ENCODE measurements at regions not wholly inside any gene's neighbourhood (a gene's known extent, or its start where the extent isn't known, plus 50 kb on each side); places are given as distances from the start of the nearest gene placed in this dataset.

- Histone ChIP-seq H2AFZ (ENCODE audit: low read length) (no peak overlapping the region), H3K79me2 (ENCODE audit: low read length) (no peaks in the 10 kb centered on the region), H3F3A (ENCODE audit: insufficient read depth, low read length) (no peaks in the 10 kb centered on the region), H3K4me1 (ENCODE audit: low read length) (no peaks in the 10 kb centered on the region), H3K9me2 (replicated peaks; ENCODE audit: insufficient read depth, low read length) (no peaks in the 10 kb centered on the region), H4K20me1 (ENCODE audit: insufficient read depth, low read length) (no peaks in the 10 kb centered on the region), H3K9ac (ENCODE audit: low read length) (no peak overlapping the region), H3K27me3 (replicated peaks; ENCODE audit: insufficient read depth, low read length) (no peaks in the 10 kb centered on the region), H3K9me3 (replicated peaks; ENCODE audit: insufficient read depth, low read length) (no peaks in the 10 kb centered on the region), H3K4me2 (ENCODE audit: low read depth, low read length) (no peak overlapping the region), H3K27ac (ENCODE audit: low read length) (no peak overlapping the region), H3K4me3 (ENCODE audit: low read length) (no peak overlapping the region), H3K36me3 (replicated peaks; ENCODE audit: insufficient read depth, low read length) (no peaks in the 10 kb centered on the region; the same call in 1 of the 2 replicates)
- no peak for DNase-seq
- TF ChIP-seq EZH2 (optimal IDR thresholded peaks at IDR 0.05; ENCODE audit: low read depth, low read length) (no peak), EZH2phosphoT487 (IDR thresholded peaks at IDR 0.05; ENCODE audit: low read length) (no peak)
- TF ChIP-seq, protein P1, sequence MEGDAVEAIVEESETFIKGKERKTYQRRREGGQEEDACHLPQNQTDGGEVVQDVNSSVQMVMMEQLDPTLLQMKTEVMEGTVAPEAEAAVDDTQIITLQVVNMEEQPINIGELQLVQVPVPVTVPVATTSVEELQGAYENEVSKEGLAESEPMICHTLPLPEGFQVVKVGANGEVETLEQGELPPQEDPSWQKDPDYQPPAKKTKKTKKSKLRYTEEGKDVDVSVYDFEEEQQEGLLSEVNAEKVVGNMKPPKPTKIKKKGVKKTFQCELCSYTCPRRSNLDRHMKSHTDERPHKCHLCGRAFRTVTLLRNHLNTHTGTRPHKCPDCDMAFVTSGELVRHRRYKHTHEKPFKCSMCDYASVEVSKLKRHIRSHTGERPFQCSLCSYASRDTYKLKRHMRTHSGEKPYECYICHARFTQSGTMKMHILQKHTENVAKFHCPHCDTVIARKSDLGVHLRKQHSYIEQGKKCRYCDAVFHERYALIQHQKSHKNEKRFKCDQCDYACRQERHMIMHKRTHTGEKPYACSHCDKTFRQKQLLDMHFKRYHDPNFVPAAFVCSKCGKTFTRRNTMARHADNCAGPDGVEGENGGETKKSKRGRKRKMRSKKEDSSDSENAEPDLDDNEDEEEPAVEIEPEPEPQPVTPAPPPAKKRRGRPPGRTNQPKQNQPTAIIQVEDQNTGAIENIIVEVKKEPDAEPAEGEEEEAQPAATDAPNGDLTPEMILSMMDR (IDR thresholded peaks at IDR 0.05; ENCODE audit: low read length) = no peak
Observed at GRCh38 chr9:79302569-79302968, 269.2 kb upstream of the TLE4 start.

DNA sequence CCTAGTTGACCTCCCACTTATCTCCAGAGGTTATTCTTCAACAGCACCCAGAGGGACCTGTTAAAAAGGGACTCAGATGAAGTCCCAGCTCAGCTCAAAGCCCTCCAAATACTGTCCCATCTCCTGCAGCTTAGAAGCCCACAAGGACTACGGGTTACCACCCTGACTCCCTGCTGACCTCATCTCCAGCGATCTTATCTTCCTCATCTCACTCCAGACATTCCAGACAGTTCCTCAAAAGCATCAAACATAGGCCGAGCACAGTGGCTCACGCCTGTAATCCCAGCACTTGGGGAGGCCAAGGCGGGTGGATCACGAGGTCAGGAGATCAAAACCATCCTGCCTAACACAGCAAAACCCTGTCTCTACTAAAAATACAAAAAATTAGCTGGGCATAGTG lies 263.8 kb upstream of the TLE4 start:
- DNase-seq = no peak
- Histone ChIP-seq H3K9me2 (replicated peaks; ENCODE audit: insufficient read depth, low read length) (no peaks in the 10 kb centered on the region), H3K27ac (ENCODE audit: low read length) (no peak overlapping the region), H2AFZ (ENCODE audit: low read length) (no peak overlapping the region), H3K4me1 (ENCODE audit: low read length) (no peaks in the 10 kb centered on the region), H3K79me2 (ENCODE audit: low read length) (no peaks in the 10 kb centered on the region), H3K36me3 (replicated peaks; ENCODE audit: insufficient read depth, low read length) (no peaks in the 10 kb centered on the region; the same call in 1 of the 2 replicates), H3F3A (ENCODE audit: insufficient read depth, low read length) (no peaks in the 10 kb centered on the region), H4K20me1 (ENCODE audit: insufficient read depth, low read length) (no peaks in the 10 kb centered on the region), H3K4me2 (ENCODE audit: low read depth, low read length) (no peak overlapping the region), H3K9ac (ENCODE audit: low read length) (no peak overlapping the region), H3K27me3 (replicated peaks; ENCODE audit: insufficient read depth, low read length) (no peaks in the 10 kb centered on the region), H3K4me3 (ENCODE audit: low read length) (no peak overlapping the region), H3K9me3 (replicated peaks; ENCODE audit: insufficient read depth, low read length) (no peaks in the 10 kb centered on the region)
- TF ChIP-seq, protein P1 (IDR thresholded peaks at IDR 0.05; ENCODE audit: low read length) = no peak
- TF ChIP-seq EZH2phosphoT487 (IDR thresholded peaks at IDR 0.05; ENCODE audit: low read length) = no peak
- no peak for TF ChIP-seq EZH2 (optimal IDR thresholded peaks at IDR 0.05; ENCODE audit: low read depth, low read length)

- no peaks in the 10 kb centered on the region for H3K36me3 ChIP-seq (replicated peaks; ENCODE audit: insufficient read depth, low read length)
Observed at GRCh38 chr9:79312686-79313421, 258.9 kb upstream of the TLE4 start.

More at GRCh38 chr9:79312686-79313421, 258.9 kb upstream of the TLE4 start:
- Histone ChIP-seq H3K9me3 (replicated peaks; ENCODE audit: insufficient read depth, low read length) (no peaks in the 10 kb centered on the region), H3K4me1 (ENCODE audit: low read length) (no peaks in the 10 kb centered on the region), H3K9me2 (replicated peaks; ENCODE audit: insufficient read depth, low read length) (no peaks in the 10 kb centered on the region), H3F3A (ENCODE audit: insufficient read depth, low read length) (no peaks in the 10 kb centered on the region), H3K27ac (ENCODE audit: low read length) (no peak overlapping the region), H3K4me3 (ENCODE audit: low read length) (no peak overlapping the region), H3K27me3 (replicated peaks; ENCODE audit: insufficient read depth, low read length) (no peaks in the 10 kb centered on the region), H2AFZ (ENCODE audit: low read length) (no peak overlapping the region), H4K20me1 (ENCODE audit: insufficient read depth, low read length) (no peaks in the 10 kb centered on the region), H3K79me2 (ENCODE audit: low read length) (no peaks in the 10 kb centered on the region), H3K9ac (ENCODE audit: low read length) (no peak overlapping the region), H3K4me2 (ENCODE audit: low read depth, low read length) (no peak overlapping the region)
- no peak for DNase-seq
- TF ChIP-seq, protein P1 (IDR thresholded peaks at IDR 0.05; ENCODE audit: low read length) = no peak
- TF ChIP-seq EZH2 (optimal IDR thresholded peaks at IDR 0.05; ENCODE audit: low read depth, low read length) (no peak), EZH2phosphoT487 (IDR thresholded peaks at IDR 0.05; ENCODE audit: low read length) (no peak)
